ENCODE measurements at regions not wholly inside any gene's neighbourhood (a gene's known extent, or its start where the extent isn't known, plus 50 kb on each side); places are given as distances from the start of the nearest gene placed in this dataset.

- no peak for DNase-seq (ENCODE audit: low spot score)
- TF ChIP-seq, protein P1, sequence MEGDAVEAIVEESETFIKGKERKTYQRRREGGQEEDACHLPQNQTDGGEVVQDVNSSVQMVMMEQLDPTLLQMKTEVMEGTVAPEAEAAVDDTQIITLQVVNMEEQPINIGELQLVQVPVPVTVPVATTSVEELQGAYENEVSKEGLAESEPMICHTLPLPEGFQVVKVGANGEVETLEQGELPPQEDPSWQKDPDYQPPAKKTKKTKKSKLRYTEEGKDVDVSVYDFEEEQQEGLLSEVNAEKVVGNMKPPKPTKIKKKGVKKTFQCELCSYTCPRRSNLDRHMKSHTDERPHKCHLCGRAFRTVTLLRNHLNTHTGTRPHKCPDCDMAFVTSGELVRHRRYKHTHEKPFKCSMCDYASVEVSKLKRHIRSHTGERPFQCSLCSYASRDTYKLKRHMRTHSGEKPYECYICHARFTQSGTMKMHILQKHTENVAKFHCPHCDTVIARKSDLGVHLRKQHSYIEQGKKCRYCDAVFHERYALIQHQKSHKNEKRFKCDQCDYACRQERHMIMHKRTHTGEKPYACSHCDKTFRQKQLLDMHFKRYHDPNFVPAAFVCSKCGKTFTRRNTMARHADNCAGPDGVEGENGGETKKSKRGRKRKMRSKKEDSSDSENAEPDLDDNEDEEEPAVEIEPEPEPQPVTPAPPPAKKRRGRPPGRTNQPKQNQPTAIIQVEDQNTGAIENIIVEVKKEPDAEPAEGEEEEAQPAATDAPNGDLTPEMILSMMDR (IDR thresholded peaks at IDR 0.05), result no peak
- no peak overlapping the region for H3K27ac ChIP-seq
- no peak overlapping the region for H3K4me3 ChIP-seq
These were observed 593.1 kb upstream of the NRXN1 start for GRCh38 chr2:51624995-51625394.

- TF ChIP-seq, protein P1 (IDR thresholded peaks at IDR 0.05), result no peak
- no peak for DNase-seq (ENCODE audit: low spot score)
- no peak overlapping the region for H3K4me3 ChIP-seq
- H3K27ac ChIP-seq, result no peak overlapping the region
These were observed 588.9 kb upstream of the NRXN1 start for GRCh38 chr2:51620796-51621195.

DNA sequence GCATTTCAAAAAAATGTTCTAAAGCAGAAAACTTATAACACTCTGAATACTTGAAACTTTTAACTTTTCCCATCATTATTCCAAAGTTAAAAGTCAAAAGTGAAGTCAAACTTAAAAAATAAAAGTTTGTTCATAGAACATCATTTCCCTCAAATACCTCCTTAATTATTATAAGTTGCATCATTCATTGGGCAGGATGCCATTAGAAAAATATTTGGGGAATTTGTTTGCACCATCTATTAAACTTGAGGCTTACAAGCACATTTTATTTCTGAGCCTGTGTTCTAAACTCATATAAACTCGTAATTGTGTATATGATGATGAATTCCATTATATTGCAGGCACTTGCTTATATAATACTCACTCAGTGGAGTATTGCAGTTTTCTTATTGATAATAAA lies 588.0 kb upstream of the NRXN1 start:
- no peak overlapping the region for H3K4me3 ChIP-seq
- no peak for DNase-seq (ENCODE audit: low spot score)
- H3K27ac ChIP-seq, result no peak overlapping the region
- TF ChIP-seq, protein P1 (IDR thresholded peaks at IDR 0.05), result no peak

GRCh38 chr2:51612387-51612786 lies 580.5 kb upstream of the NRXN1 start:
- DNase-seq (ENCODE audit: low spot score), result no peak
- H3K4me3 ChIP-seq, result no peak overlapping the region
- TF ChIP-seq, protein P1 (IDR thresholded peaks at IDR 0.05), result no peak
- no peak overlapping the region for H3K27ac ChIP-seq

- no peak overlapping the region for H3K4me3 ChIP-seq
- DNase-seq (ENCODE audit: low spot score), result no peak
- H3K27ac ChIP-seq, result no peak overlapping the region
- TF ChIP-seq, protein P1 (IDR thresholded peaks at IDR 0.05), result no peak
These were observed 569.8 kb upstream of the NRXN1 start for GRCh38 chr2:51601706-51602105.

DNA sequence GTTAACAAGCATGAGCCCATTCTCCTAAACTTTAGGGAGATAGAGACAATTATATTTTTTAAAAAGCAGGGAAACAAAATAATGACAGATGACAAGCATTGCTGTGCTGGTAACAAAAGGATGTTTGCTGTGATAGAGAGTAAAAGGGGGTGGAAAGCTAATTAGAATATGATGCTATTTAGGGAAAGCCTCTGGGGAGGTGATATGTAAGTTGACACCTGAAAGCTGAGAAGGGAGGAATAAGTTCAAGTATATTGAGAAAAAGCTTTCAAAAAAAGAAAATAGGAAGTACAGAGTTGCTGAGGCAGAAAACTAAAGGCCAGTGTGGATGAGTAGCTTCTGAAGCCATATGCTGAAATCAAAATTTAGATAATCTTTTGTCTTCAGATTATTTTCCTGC lies 565.2 kb upstream of the NRXN1 start:
- TF ChIP-seq, protein P1 (IDR thresholded peaks at IDR 0.05), result no peak
- DNase-seq (ENCODE audit: low spot score), result no peak
- Histone ChIP-seq H3K27ac (no peak overlapping the region), H3K4me3 (no peak overlapping the region)

- TF ChIP-seq, protein P1 (IDR thresholded peaks at IDR 0.05), result no peak
- DNase-seq (ENCODE audit: low spot score), result no peak
- Histone ChIP-seq H3K27ac (no peak overlapping the region), H3K4me3 (no peak overlapping the region)
These were observed 563.9 kb upstream of the NRXN1 start for GRCh38 chr2:51595836-51596235.
